Sigmoid colon (tissue), 4 donors: ENCODE measurements at regions not wholly inside any gene's neighbourhood (a gene's known extent, or its start where the extent isn't known, plus 50 kb on each side); places are given as distances from the start of the nearest gene placed in this dataset.

Experiments
- CTCF ChIP-seq, 4 experiments: fragments of 450-650 bp in 3 of 4; fragments of 200-600 bp in 1 of 4; IDR thresholded peaks; one replicate each; pipeline ENCODE4 v1.5.1; 2016 to 2019; ENCODE audit warnings: antibody characterized with exemption in 4 of 4, mild to moderate bottlenecking in 3 of 4, moderate library complexity in 2 of 4
- EP300 ChIP-seq, 4 donors: sonication (generic); formaldehyde crosslinking; IDR thresholded peaks; one replicate each; pipeline ENCODE4 v1.6.1; 2017; ENCODE audit warnings: antibody characterized with exemption in 4 of 4
- POLR2A ChIP-seq, 2 donors: fragments of 450-650 bp; IDR thresholded peaks; one replicate each; pipeline ENCODE4 v1.6.1; 2016; ENCODE audit warnings: antibody characterized with exemption in 2 of 2, mild to moderate bottlenecking in 2 of 2, moderate library complexity in 2 of 2
- POLR2AphosphoS5 ChIP-seq, 4 donors: sonication (generic); formaldehyde crosslinking; IDR thresholded peaks; one replicate each; pipeline ENCODE4 v1.6.1; 2017; ENCODE audit warnings: antibody characterized with exemption in 4 of 4

DNA sequence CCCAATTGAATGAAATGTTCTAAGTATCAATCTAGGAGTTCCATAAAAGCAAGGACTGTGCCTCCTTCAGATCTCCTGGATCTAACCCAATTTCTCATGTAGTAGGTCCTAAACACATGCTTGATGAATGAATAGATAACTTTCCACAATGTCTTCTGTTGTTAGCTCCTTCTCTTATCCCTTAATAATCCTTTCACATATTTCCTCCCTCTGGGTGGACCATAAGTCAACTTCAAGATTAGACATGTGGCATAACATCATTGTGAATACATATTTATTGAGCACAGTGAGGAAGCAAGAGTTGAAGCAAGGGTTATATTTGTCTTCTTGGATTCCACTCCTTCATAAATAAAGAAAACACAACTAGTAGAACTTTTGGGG, 108.6 kb upstream of the EGFLAM start:
- TF ChIP-seq CTCF (IDR thresholded peaks at IDR 0.05), result no peak
- no peak for TF ChIP-seq POLR2A (IDR thresholded peaks at IDR 0.05)
- TF ChIP-seq POLR2AphosphoS5 (IDR thresholded peaks at IDR 0.05), result no peak
- no peak for TF ChIP-seq EP300 (IDR thresholded peaks at IDR 0.05)
